HCT116 (cell line): ENCODE measurements at regions not wholly inside any gene's neighbourhood (a gene's known extent, or its start where the extent isn't known, plus 50 kb on each side); places are given as distances from the start of the nearest gene placed in this dataset.
"Not testable (repeated sequence)": the region's sequence is repeated elsewhere in the genome, so short reads cannot be mapped to it uniquely, and the experiment has no call there.

Experiments used
- ATAC-seq: fragments of 200-7000 bp; cut with Tn5 transposase; 2 replicates; pipeline ENCODE4 v1.9.1; 2020; ENCODE audit warnings: mild to moderate bottlenecking, moderate library complexity
- BruUV-seq: library from RNA; stranded (reverse); fragments of 400-500 nt; replicated peaks from 2 replicates; lab custom pipeline; 2021; lab: Mats Ljungman, UMichigan
- CTCF ChIA-PET: fragments of 300-600 bp; sonication (Branson Sonifier 250); formaldehyde crosslinking; loops from one replicate; lab custom pipeline; 2021; ENCODE audit warnings: antibody characterized with exemption; lab: Charles Lee
- POLR2A ChIA-PET: fragments of 300-600, 350-600 bp; sonication (Branson Sonifier 250); formaldehyde crosslinking; loops from one replicate; lab custom pipeline; 2021; ENCODE audit warnings: antibody characterized with exemption; lab: Charles Lee
- RAD21 ChIA-PET, 2 experiments: fragments of 300-600 bp; sonication (Branson Sonifier 250); formaldehyde crosslinking; loops; one replicate each; lab custom pipeline; 2023; ENCODE audit warnings: low total read pairs in 2 of 2; ENCODE audit not compliant: uncharacterized antibody in 2 of 2, unreplicated experiment in 2 of 2, low non-redundant PET in 1 of 2; lab: Charles Lee
- DNase-seq: peaks from one replicate; pipeline ENCODE4 v3.0.0-alpha.2; 2010; ENCODE audit warnings: low read depth, low spot score
- H2AFZ ChIP-seq: fragments of 200-600 bp; shearing (Covaris generic), sonication (generic); 2 replicates; pipeline ENCODE4 v1.6.1; 2017; ENCODE audit warnings: low read depth, mixed run types, mixed read lengths, antibody characterized with exemption, low read length; ENCODE audit not compliant: poor library complexity, severe bottlenecking
- H3K27ac ChIP-seq: 2 replicates; pipeline ENCODE4 v1.5.1; 2012; ENCODE audit warnings: low read depth, low read length
- H3K27me3 ChIP-seq: fragments of 200-600 bp; sonication (generic); 2 replicates; pipeline ENCODE4 v1.6.1; 2016; ENCODE audit warnings: mixed run types, low read length, mixed read lengths; ENCODE audit not compliant: insufficient read depth
- H3K36me3 ChIP-seq, 2 experiments: fragments of 200-500 bp in 1 of 2; fragments of 200-600 bp in 1 of 2; sonication (Bioruptor generic) in 1 of 2; sonication (generic) in 1 of 2; 2 replicates each; pipeline versions ENCODE4 v1.5.1 to v1.6.1; 2014 to 2016; ENCODE audit warnings: low read length in 2 of 2, inconsistent platforms in 1 of 2, mixed read lengths in 1 of 2, mixed run types in 1 of 2; ENCODE audit not compliant: insufficient read depth in 2 of 2, control insufficient read depth in 1 of 2
- H3K4me1 ChIP-seq, 2 experiments: fragments of 200-600 bp in 1 of 2; sonication (generic) in 1 of 2; 2 replicates each; pipeline versions ENCODE4 v1.5.1 to v1.6.1; 2012 to 2017; ENCODE audit warnings: low read length in 2 of 2, inconsistent platforms in 1 of 2, mild to moderate bottlenecking in 1 of 2, mixed read lengths in 1 of 2, mixed run types in 1 of 2, moderate library complexity in 1 of 2; ENCODE audit not compliant: insufficient read depth in 2 of 2, control insufficient read depth in 1 of 2
- H3K4me2 ChIP-seq: fragments of 200-600 bp; sonication (generic); 2 replicates; pipeline ENCODE4 v1.6.1; 2017; ENCODE audit warnings: mixed run types, low read length, mixed read lengths
- H3K4me3 ChIP-seq, 2 experiments: fragments of 200-600 bp in 1 of 2; sonication (generic) in 1 of 2; replicated peaks in 1 of 2; 2 replicates each; pipeline ENCODE4 v1.5.1; 2011 to 2016; ENCODE audit warnings: low read length in 2 of 2, control low read depth in 1 of 2, low read depth in 1 of 2, mild to moderate bottlenecking in 1 of 2, mixed read lengths in 1 of 2, mixed run types in 1 of 2
- H3K79me2 ChIP-seq: fragments of 200-600 bp; sonication (generic); 2 replicates; pipeline ENCODE4 v1.6.1; 2017; ENCODE audit warnings: mild to moderate bottlenecking, mixed run types, low read length, moderate library complexity, mixed read lengths; ENCODE audit not compliant: insufficient read depth
- H3K9ac ChIP-seq: fragments of 200-600 bp; sonication (generic); 2 replicates; pipeline ENCODE4 v1.6.1; 2016; ENCODE audit warnings: low read length, mixed read lengths
- H3K9me2 ChIP-seq: fragments of 200-600 bp; sonication (generic), shearing (Covaris generic); 2 replicates; pipeline ENCODE4 v1.6.1; 2017; ENCODE audit warnings: mixed run types, mild to moderate bottlenecking, moderate library complexity; ENCODE audit not compliant: insufficient read depth
- H3K9me3 ChIP-seq, 2 experiments: fragments of 200-500 bp in 1 of 2; fragments of 200-600 bp in 1 of 2; sonication (Bioruptor generic) in 1 of 2; sonication (generic) in 1 of 2; 2 replicates each; pipeline ENCODE4 v1.6.1; 2014 to 2017; ENCODE audit warnings: low read length in 2 of 2, mixed read lengths in 2 of 2, inconsistent platforms in 1 of 2, low read depth in 1 of 2, mild to moderate bottlenecking in 1 of 2, mixed run types in 1 of 2, moderate library complexity in 1 of 2; ENCODE audit not compliant: control insufficient read depth in 1 of 2, insufficient read depth in 1 of 2
- H4K20me1 ChIP-seq: fragments of 200-600 bp; sonication (generic), shearing (Covaris generic); 2 replicates; pipeline ENCODE4 v1.6.1; 2017; ENCODE audit warnings: mixed run types, mild to moderate bottlenecking, moderate library complexity; ENCODE audit not compliant: insufficient read depth
- ATF3 ChIP-seq: IDR thresholded peaks from 2 replicates; pipeline ENCODE4 v1.6.1; 2012
- CTCF ChIP-seq, 3 experiments: fragments of 200-600 bp in 1 of 3; sonication (generic) in 1 of 3; IDR thresholded peaks in 2 of 3; conservative IDR thresholded peaks in 1 of 3; 2 replicates each; pipeline ENCODE4 v1.5.1; 2012 to 2017; ENCODE audit warnings: low read depth in 2 of 3, low read length in 2 of 3, antibody characterized with exemption in 1 of 3, borderline replicate concordance in 1 of 3, control low read depth in 1 of 3, mild to moderate bottlenecking in 1 of 3, mixed read lengths in 1 of 3, mixed run types in 1 of 3, moderate library complexity in 1 of 3; ENCODE audit not compliant: insufficient read depth in 1 of 3
- EGR1 ChIP-seq: IDR thresholded peaks from 2 replicates; pipeline ENCODE4 v1.6.1; 2012; ENCODE audit warnings: low read depth
- EZH2phosphoT487 ChIP-seq: fragments of 200-600 bp; IDR thresholded peaks from 2 replicates; pipeline ENCODE4 v1.6.1; 2018; ENCODE audit warnings: antibody characterized with exemption, borderline replicate concordance
- MAX ChIP-seq: IDR thresholded peaks from 2 replicates; pipeline ENCODE4 v1.6.1; 2012
- POLR2A ChIP-seq: IDR thresholded peaks from 2 replicates; pipeline ENCODE4 v1.7.0; 2011; ENCODE audit warnings: borderline replicate concordance; ENCODE audit not compliant: insufficient read depth, insufficient read length; ENCODE audit errors: extremely low read depth
- POLR2AphosphoS5 ChIP-seq: IDR thresholded peaks from 2 replicates; pipeline ENCODE4 v1.6.1; 2011; ENCODE audit warnings: mild to moderate bottlenecking, low read depth, low read length, moderate library complexity
- SP1 ChIP-seq: IDR thresholded peaks from 2 replicates; pipeline ENCODE4 v1.6.1; 2012; ENCODE audit warnings: low read depth
- YY1 ChIP-seq: IDR thresholded peaks from 2 replicates; pipeline ENCODE4 v1.6.1; 2011; ENCODE audit warnings: low read length, low read depth, moderate library complexity, mild to moderate bottlenecking; ENCODE audit not compliant: insufficient replicate concordance; ENCODE audit errors: extremely low read depth
- ZFX ChIP-seq: fragments of 450-650 bp; IDR thresholded peaks from 2 replicates; pipeline ENCODE4 v1.6.1; 2017
- intact Hi-C: fragments of 100-400 bp; cut with micrococcal nuclease; formaldehyde crosslinking; loops from 2 replicates; pipeline ENCODE4 v1.10.0; 2022

GRCh38 chr2:100714396-100715010, 105.4 kb upstream of the NPAS2 start:
- ATAC-seq, CTCF ChIA-PET, intact Hi-C loops: not testable (repeated sequence)

GRCh38 chr2:100715861-100716260, 104.1 kb upstream of the NPAS2 start:
- intact Hi-C loops, H2AFZ ChIP-seq: not testable (repeated sequence)

More at GRCh38 chr2:100714396-100715010, 105.4 kb upstream of the NPAS2 start:
- DNase-seq, H3K36me3 ChIP-seq, H3K27ac ChIP-seq, H2AFZ ChIP-seq, H3K4me2 ChIP-seq, H3K4me1 ChIP-seq, H3K4me3 ChIP-seq, BruUV-seq, H3K9ac ChIP-seq, H3K9me3 ChIP-seq, H3K79me2 ChIP-seq, H3K27me3 ChIP-seq, RAD21 ChIA-PET, H4K20me1 ChIP-seq, POLR2A ChIA-PET, H3K9me2 ChIP-seq: not testable (repeated sequence)

GRCh38 chr2:100716581-100716980, 103.4 kb upstream of the NPAS2 start:
- BruUV-seq: no TSS peak
- intact Hi-C loops: no loop called here
- POLR2A ChIA-PET: no interaction called here
- TF ChIP-seq YY1 (no peak), MAX (no peak), POLR2A (no peak), EZH2phosphoT487 (no peak), POLR2AphosphoS5 (no peak), CTCF (IDR thresholded peaks at IDR 0.05 in 2 of 3, conservative IDR thresholded peaks at IDR 0.05 in 1 of 3; ENCODE audit: borderline replicate concordance in 1 of 3, insufficient read depth in 1 of 3, low read depth in 2 of 3, low read length in 2 of 3) (no peak), SP1 (no peak), ZFX (no peak), EGR1 (no peak), ATF3 (no peak)

More at GRCh38 chr2:100715861-100716260, 104.1 kb upstream of the NPAS2 start:
- DNase-seq, H3K9ac ChIP-seq, BruUV-seq, H3K36me3 ChIP-seq, POLR2A ChIA-PET, H3K4me1 ChIP-seq, CTCF ChIA-PET, H3K4me2 ChIP-seq, RAD21 ChIA-PET, H3K9me3 ChIP-seq, H3K27ac ChIP-seq, H3K27me3 ChIP-seq, H3K4me3 ChIP-seq, H3K79me2 ChIP-seq, ATAC-seq, H3K9me2 ChIP-seq, H4K20me1 ChIP-seq: not testable (repeated sequence)

More at GRCh38 chr2:100716581-100716980, 103.4 kb upstream of the NPAS2 start:
- ATAC-seq (no peak), DNase-seq (no peak)
- Histone ChIP-seq H3K4me3 (no peak overlapping the region), H3K9ac (no peak overlapping the region), H3K36me3 (no peaks in the 10 kb centered on the region), H3K27ac (no peak overlapping the region), H3K27me3 (peaks cover 3% of the 10 kb centered on the region; the same call in 1 of the 2 replicates), H2AFZ (no peak overlapping the region), H3K4me1 (no peaks in the 10 kb centered on the region), H4K20me1 (no peaks in the 10 kb centered on the region), H3K79me2 (no peaks in the 10 kb centered on the region), H3K9me2 (no peaks in the 10 kb centered on the region), H3K4me2 (no peak overlapping the region), H3K9me3 (no peaks in the 10 kb centered on the region)
- ChIA-PET CTCF (no interaction called here), RAD21 (no interaction called here)
